Uterus (tissue), 3 donors: ENCODE measurements at regions not wholly inside any gene's neighbourhood (a gene's known extent, or its start where the extent isn't known, plus 50 kb on each side); places are given as distances from the start of the nearest gene placed in this dataset.

Source experiments
- DNase-seq, 2 donors: peaks; one replicate each; pipeline ENCODE4 v3.0.0-alpha.2; 2019 to 2020
- H3K27ac ChIP-seq, 2 donors: fragments of 200-600 bp; sonication (generic); 1 replicate in 1 of 2; 2 replicates in 1 of 2; pipeline ENCODE4 v1.5.1; 2016 to 2018
- H3K27me3 ChIP-seq, 2 donors: fragments of 200-600 bp; sonication (generic); one replicate each; pipeline ENCODE4 v1.5.1; 2018 to 2019; ENCODE audit warnings: control low read depth in 1 of 2
- H3K36me3 ChIP-seq, 2 donors: fragments of 200-600 bp; sonication (generic); one replicate each; pipeline ENCODE4 v1.5.1; 2019; ENCODE audit warnings: control low read depth in 1 of 2
- H3K4me1 ChIP-seq, 2 donors: fragments of 200-600 bp; sonication (generic); one replicate each; pipeline ENCODE4 v1.5.1; 2018 to 2019; ENCODE audit warnings: control low read depth in 1 of 2
- H3K4me3 ChIP-seq, 2 donors: fragments of 200-600 bp; sonication (generic); 1 replicate in 1 of 2; 2 replicates in 1 of 2; pipeline ENCODE4 v1.5.1; 2018 to 2019; ENCODE audit warnings: mild to moderate bottlenecking in 1 of 2
- H3K9me3 ChIP-seq, 2 donors: fragments of 200-600 bp; sonication (generic); one replicate each; pipeline ENCODE4 v1.5.1; 2019; ENCODE audit warnings: control low read depth in 1 of 2
- CTCF ChIP-seq, 4 experiments: fragments of 200-600 bp in 2 of 4; fragments of 450-650 bp in 2 of 4; sonication (generic) in 2 of 4; IDR thresholded peaks; one replicate each; pipeline ENCODE4 v1.5.1; 2016 to 2019; ENCODE audit warnings: antibody characterized with exemption in 4 of 4, mild to moderate bottlenecking in 2 of 4, moderate library complexity in 1 of 4
- POLR2A ChIP-seq, 2 donors: fragments of 450-650 bp; IDR thresholded peaks; one replicate each; pipeline ENCODE4 v1.6.1; 2016; ENCODE audit warnings: antibody characterized with exemption in 2 of 2, mild to moderate bottlenecking in 1 of 2, moderate library complexity in 1 of 2
- intact Hi-C: fragments of 100-400 bp; cut with DNase I; formaldehyde crosslinking; loops from one replicate; pipeline ENCODE4 v1.15.1; 2023; ENCODE audit warnings: low total_unique reads
- donor health status: DM: yes; HTN: yes; CAD: no.

- DNase-seq, result no peak
- no peak overlapping the region for H3K27ac ChIP-seq
- H3K36me3 ChIP-seq, result no peaks in the 10 kb centered on the region
- TF ChIP-seq POLR2A (IDR thresholded peaks at IDR 0.05) (no peak), CTCF (IDR thresholded peaks at IDR 0.05) (no peak)
- no peak overlapping the region for H3K4me3 ChIP-seq
- H3K4me1 ChIP-seq, result no peaks in the 10 kb centered on the region
- H3K9me3 ChIP-seq, result no peaks in the 10 kb centered on the region
- intact Hi-C loops, result no loop called here
- H3K27me3 ChIP-seq, result no peaks in the 10 kb centered on the region
Measured at GRCh38 chr2:48227617-48228344, 86.7 kb upstream of the FOXN2 start.

- H3K4me3 ChIP-seq, result no peak overlapping the region
- DNase-seq, result no peak
- H3K27ac ChIP-seq, result no peak overlapping the region
- H3K9me3 ChIP-seq, result no peaks in the 10 kb centered on the region
- no peak for TF ChIP-seq POLR2A (IDR thresholded peaks at IDR 0.05)
- TF ChIP-seq CTCF (IDR thresholded peaks at IDR 0.05), result no peak
- H3K4me1 ChIP-seq, result no peaks in the 10 kb centered on the region
- H3K27me3 ChIP-seq, result no peaks in the 10 kb centered on the region
- intact Hi-C loops, result no loop called here
- H3K36me3 ChIP-seq, result no peaks in the 10 kb centered on the region
Measured at GRCh38 chr2:48228345-48228684, 86.2 kb upstream of the FOXN2 start.

GRCh38 chr2:48229063-48229462 lies 85.4 kb upstream of the FOXN2 start:
- DNase-seq, result no peak
- no peaks in the 10 kb centered on the region for H3K36me3 ChIP-seq
- intact Hi-C loops, result no loop called here
- H3K27ac ChIP-seq, result no peak overlapping the region
- no peaks in the 10 kb centered on the region for H3K9me3 ChIP-seq
- TF ChIP-seq CTCF (IDR thresholded peaks at IDR 0.05), result no peak
- TF ChIP-seq POLR2A (IDR thresholded peaks at IDR 0.05), result no peak
- no peaks in the 10 kb centered on the region for H3K4me1 ChIP-seq
- no peak overlapping the region for H3K4me3 ChIP-seq
- H3K27me3 ChIP-seq, result no peaks in the 10 kb centered on the region

- H3K9me3 ChIP-seq, result no peaks in the 10 kb centered on the region
- H3K27ac ChIP-seq, result no peak overlapping the region
- H3K4me3 ChIP-seq, result no peak overlapping the region
- intact Hi-C loops, result no loop called here
- no peaks in the 10 kb centered on the region for H3K27me3 ChIP-seq
- no peak for DNase-seq
- no peaks in the 10 kb centered on the region for H3K36me3 ChIP-seq
- TF ChIP-seq CTCF (IDR thresholded peaks at IDR 0.05), result no peak
- no peak for TF ChIP-seq POLR2A (IDR thresholded peaks at IDR 0.05)
- H3K4me1 ChIP-seq, result no peaks in the 10 kb centered on the region
Measured at GRCh38 chr2:48230834-48231233, 83.6 kb upstream of the FOXN2 start.

- H3K27me3 ChIP-seq, result no peaks in the 10 kb centered on the region
- no peaks in the 10 kb centered on the region for H3K36me3 ChIP-seq
- H3K27ac ChIP-seq, result no peak overlapping the region
- no peak overlapping the region for H3K4me3 ChIP-seq
- TF ChIP-seq CTCF (IDR thresholded peaks at IDR 0.05) (no peak), POLR2A (IDR thresholded peaks at IDR 0.05) (no peak)
- DNase-seq, result no peak
- H3K9me3 ChIP-seq, result no peaks in the 10 kb centered on the region
- H3K4me1 ChIP-seq, result no peaks in the 10 kb centered on the region
- intact Hi-C loops, result no loop called here
Measured at GRCh38 chr2:48232351-48232750, 82.1 kb upstream of the FOXN2 start.
